GM18498 (cell line): ENCODE measurements at regions not wholly inside any gene's neighbourhood (a gene's known extent, or its start where the extent isn't known, plus 50 kb on each side); places are given as distances from the start of the nearest gene placed in this dataset.
"Not testable (repeated sequence)": the region's sequence is repeated elsewhere in the genome, so short reads cannot be mapped to it uniquely, and the experiment has no call there.

Source experiments
- ATAC-seq: cut with Tn5 transposase; IDR thresholded peaks from one replicate; pipeline ENCODE4 v1.9.1; 2021; ENCODE audit warnings: mild to moderate bottlenecking, moderate library complexity; ENCODE audit not compliant: unreplicated experiment

DNA sequence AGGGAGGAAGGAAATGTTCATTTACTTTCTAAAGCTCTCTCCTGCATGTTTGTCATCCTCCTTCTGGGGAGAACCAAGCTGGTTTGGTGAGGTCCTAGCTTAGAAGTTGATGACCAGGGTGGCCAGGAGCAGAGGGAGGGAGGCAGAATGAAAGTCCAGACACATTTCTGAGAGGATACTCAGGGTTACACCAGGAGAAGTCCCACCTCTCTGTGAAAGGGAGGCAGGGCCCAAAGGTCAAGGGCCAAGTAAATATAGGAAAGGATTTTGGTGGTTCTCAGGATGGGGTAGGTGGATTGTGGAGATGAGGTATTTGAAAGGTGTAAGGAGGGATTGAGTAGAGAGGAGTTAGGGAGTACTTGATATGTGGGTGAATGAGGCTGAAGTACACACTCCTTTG is 58.0 kb upstream of the FBXO11 start:
- ATAC-seq = no peak

DNA sequence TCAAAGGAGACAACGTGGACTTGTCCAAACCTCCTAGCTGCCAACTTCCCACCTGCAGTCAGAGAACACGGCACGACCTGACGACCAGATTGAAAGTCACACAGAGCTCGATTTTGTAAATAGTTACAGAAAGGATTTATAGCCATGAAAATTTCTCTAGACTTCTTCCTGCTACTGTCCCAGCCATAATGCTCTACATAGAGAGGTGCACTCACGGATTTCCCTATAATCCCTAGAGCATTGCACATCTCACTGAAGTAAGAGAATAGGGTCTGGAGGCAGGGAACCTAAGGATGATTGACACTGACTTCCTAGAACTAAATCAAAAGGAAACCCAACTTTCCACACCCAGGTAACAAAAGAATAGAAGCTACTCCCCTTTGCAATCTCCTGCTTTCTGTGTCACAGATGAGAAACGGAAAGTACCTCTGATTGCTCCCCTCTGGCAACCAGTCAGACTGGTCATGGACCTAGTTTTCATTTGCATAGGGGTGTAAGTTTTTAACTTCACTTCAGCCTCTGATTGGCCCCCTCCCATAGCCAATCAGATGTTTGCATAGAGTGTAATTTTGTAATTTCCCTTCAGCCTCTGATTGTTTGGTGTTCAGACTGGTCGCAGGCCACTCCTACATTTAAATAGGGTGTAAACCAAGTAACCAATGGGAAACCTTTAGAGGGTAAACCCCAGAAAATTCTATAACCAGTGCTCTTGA is 58.6 kb upstream of the FBXO11 start:
- no peak for ATAC-seq

GRCh38 chr2:47976728-47977127 is 70.4 kb upstream of the FBXO11 start:
- ATAC-seq = not testable (repeated sequence)

DNA sequence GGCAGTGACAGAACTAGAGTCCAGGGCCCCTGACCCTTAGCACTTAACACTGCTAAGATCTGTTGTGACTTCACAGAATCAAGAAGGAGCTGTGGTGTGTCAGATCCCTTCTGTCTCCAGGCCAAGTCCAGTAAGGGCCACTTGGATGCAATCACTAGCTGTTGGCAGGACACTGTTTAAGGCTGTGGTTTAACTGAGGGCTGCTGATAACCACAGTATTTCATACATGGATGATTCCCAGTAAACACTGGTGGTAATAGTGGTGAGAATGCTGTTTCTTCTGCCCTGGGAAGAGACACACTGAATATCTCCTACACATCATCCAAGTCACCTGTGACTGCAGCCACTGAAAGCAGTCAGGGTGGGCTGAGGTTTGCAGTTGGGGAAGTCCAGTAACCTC is 77.7 kb upstream of the FBXO11 start:
- no peak for ATAC-seq

DNA sequence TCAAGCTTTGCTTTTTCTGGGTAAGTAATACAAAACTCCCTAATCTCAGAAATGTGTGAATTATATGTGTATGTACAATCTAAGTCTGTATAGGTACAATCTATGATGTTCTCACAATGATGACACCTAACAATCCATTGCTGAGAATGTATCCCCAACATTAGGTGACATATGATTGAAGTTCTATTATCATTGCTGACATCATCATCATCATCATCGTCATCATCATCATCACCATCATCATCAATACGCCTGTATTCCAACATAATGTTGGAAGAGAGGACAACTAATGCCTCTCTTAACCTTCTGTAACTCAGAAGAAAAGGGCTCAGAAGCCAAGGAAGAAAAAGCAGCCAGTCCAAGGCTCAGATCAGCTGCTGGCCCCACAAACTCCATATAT is 84.2 kb upstream of the FBXO11 start:
- ATAC-seq = no peak

GRCh38 chr2:47992671-47993070 is 86.4 kb upstream of the FBXO11 start:
- no peak for ATAC-seq

GRCh38 chr2:47996808-47997207 is 90.5 kb upstream of the FBXO11 start:
- no peak for ATAC-seq

DNA sequence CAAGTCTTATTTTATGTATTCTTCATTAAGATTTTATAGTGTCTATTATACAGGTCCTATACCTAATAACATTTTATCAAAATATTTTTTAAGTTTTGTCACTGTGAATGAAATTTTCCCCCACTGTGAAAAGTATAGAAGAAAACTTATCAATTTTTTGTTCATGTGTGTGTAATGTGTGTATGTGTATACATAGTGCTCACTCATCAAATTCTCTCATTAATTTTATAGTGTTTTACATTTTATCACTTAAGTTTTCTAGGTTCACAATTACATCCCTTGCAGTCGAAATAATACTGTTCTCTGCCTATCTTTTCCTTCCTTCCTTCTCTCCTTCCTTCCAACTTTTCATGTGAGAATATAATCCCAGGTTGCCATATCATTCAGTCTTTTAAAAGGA is 93.2 kb upstream of the FBXO11 start:
- no peak for ATAC-seq

DNA sequence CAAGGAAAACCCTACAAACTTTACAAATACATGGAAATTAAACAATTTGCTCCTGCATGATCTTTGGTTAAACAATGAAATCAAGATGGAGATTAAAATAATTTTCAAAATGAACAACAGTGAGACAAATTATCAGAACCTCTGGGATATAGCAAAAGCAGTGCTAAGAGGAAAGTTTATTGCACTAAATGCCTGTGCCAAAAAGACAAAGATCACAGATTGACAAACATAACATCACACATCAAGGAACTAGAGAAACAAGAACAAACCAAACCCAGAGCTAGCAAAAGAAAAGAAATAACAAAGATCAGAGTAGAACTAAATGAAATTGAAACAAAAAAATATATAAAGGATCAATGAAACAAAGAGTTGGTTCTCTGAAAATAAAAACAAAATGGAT is 95.2 kb upstream of the FBXO11 start:
- ATAC-seq = no peak

GRCh38 chr2:48006094-48006493 is 99.8 kb upstream of the FBXO11 start:
- ATAC-seq = no peak

GRCh38 chr2:48007699-48008268 is 101.5 kb upstream of the FBXO11 start:
- no peak for ATAC-seq

DNA sequence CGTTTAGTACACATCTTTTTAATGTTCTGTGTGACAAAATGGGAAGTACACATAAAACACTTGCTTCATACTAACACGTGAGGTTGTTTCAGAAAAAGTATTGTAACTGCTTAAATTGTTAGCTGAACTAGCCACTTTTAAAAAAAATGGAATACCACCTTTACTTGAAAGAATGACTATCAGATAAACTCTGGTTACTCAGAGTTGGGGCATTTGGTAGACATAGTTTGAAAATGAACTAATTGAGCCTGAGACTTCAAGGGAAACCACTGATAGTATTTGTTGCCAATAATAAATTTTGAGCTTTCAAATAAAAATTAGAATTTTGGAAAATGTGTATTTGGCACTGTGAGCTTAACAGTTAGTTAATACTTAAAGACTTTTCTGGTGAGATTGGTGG is 103.0 kb upstream of the FBXO11 start:
- ATAC-seq = no peak

DNA sequence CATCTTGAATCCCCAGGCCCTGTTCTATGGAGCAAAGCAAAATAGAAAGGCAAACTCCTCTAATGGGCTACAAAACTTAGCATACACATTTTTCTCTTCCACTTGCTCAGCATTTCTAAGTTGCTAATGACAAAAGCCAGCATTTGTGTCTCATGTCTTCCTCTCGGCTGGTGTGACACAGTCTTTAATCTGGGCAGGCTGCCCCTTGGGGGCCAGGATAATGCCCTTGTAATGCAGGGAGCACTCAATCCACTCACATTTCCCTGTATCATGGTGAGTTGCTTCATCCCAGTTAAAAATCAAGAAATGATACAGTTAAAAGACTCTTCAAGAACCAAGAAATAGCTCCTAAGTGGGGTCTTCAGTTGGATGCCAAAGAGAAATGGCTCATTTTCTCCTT is 109.1 kb upstream of the FBXO11 start:
- ATAC-seq = no peak

- no peak for ATAC-seq
Observed at GRCh38 chr2:48016225-48017019, 110.1 kb upstream of the FBXO11 start.

GRCh38 chr2:48017136-48017535 is 110.8 kb upstream of the FBXO11 start:
- ATAC-seq = no peak

DNA sequence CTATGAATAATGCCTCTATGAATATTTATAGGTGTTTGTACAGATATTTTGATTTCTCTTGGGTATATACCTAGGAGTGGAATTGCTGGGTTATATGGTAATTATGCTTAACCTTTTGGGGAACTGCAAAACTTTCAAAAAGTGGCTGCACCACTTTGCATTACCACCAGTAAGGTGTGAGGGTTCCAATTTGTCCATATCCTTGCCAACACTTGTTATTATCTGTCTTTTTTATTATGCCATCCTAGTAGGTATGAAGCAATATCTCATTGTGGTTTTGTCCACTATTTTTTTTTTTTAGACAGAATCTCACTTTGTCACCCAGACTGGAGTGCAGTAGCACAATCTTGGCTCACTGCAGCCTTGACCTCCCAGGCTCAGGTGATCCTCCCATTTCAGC is 112.2 kb upstream of the FBXO11 start:
- no peak for ATAC-seq

GRCh38 chr2:48026865-48027264 is 120.6 kb upstream of the FBXO11 start:
- no peak for ATAC-seq

DNA sequence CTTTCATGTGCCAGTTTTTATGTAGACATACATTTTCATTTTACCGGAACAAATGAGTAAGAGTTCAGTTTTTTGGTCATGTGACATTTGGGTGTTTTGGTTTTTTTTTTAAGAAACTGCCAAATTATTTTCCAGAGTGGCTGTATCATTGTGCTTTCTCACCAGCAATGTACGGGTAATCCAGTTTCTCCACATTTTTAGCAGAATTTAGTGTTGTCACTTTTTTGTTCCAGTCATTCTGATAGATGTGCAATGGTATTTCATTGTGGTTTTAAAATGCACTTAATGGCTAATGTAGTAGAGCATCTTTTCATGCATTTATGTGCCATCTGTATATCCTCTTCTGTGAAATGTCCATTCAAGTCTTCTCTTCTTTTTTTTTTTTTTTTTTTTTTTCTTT is 126.5 kb upstream of the FBXO11 start:
- no peak for ATAC-seq

GRCh38 chr2:48034295-48034694 is 128.0 kb upstream of the FBXO11 start:
- no peak for ATAC-seq

DNA sequence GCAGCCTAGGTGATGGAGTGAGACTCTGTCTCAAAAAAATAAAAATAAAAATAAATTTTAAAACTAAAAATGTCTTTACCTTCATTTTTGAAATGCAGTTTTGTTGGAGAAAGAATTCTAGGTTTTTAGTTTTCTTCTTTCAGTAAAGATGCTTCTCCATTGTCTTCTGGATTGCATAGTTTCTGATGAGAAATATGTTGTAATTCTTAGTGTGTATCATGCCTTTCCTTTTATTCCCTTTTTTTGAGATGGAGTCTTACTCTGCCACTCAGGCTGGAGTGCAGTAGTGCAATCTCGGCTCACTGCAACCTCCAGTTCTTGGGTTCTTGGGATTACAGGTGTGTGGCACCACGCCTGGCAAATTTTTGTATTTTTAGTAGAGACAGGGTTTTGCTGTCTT is 130.0 kb upstream of the FBXO11 start:
- ATAC-seq = no peak

DNA sequence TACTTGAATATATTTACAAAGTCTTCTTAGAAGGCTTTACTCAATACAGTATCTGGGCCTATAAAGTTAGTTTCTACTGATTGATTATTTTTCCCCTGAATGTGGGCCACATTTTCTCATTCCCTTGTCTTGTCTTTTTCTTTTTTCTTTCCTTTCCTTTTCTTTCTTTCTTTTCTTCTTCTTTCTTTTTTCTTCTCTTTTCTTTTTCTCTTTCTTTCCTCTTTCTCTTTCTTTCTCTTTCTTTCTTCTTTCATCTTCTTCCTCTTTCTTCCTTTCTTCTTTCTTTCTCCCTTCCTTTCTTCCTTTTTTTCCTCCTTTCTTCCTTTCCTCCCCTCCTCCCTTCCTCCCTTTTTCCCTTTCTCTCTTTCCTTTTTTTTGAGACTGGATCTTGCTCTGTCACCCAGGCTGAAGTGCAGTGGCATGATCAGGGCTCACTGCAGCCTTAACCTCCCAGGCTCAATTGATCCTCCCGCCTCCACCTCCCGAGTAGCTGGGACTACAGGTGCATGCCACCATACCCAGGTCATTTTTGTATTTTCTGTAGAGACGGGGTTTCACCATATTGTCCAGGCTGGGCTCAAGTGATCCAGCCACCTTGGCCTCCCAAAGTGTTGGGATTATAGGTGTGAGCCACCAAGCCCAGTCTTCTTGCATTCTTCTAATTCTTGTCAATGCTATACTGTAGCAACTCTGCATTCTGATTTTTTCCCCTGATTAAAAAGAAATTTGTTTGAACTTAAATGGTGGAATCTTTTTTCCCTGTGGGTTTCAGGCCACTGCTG is 133.1 kb upstream of the FBXO11 start:
- ATAC-seq = no peak
